Neural progenitor cell (in vitro differentiated cells): ENCODE measurements at regions not wholly inside any gene's neighbourhood (a gene's known extent, or its start where the extent isn't known, plus 50 kb on each side); places are given as distances from the start of the nearest gene placed in this dataset.

Experiments used
- DNase-seq: peaks from one replicate; pipeline ENCODE4 v3.0.0-alpha.2; 2016; ENCODE audit warnings: low spot score
- H2AFZ ChIP-seq: fragments of 200-600 bp; sonication (generic); replicated peaks from 2 replicates; pipeline ENCODE4 v1.6.1; 2016; ENCODE audit warnings: antibody characterized with exemption
- H3F3A ChIP-seq: fragments of 200-600 bp; sonication (generic); 2 replicates; pipeline ENCODE4 v1.6.1; 2016; ENCODE audit warnings: antibody characterized with exemption, low read depth
- H3K27ac ChIP-seq: fragments of 200-600 bp; sonication (generic); 2 replicates; pipeline ENCODE4 v1.5.1; 2016; ENCODE audit warnings: mild to moderate bottlenecking
- H3K27me3 ChIP-seq: fragments of 200-600 bp; sonication (generic); 2 replicates; pipeline ENCODE4 v1.6.1; 2016; ENCODE audit warnings: mild to moderate bottlenecking, moderate library complexity
- H3K36me3 ChIP-seq: fragments of 200-600 bp; sonication (generic); 2 replicates; pipeline ENCODE4 v1.5.1; 2016
- H3K4me1 ChIP-seq: fragments of 200-600 bp; sonication (generic); 2 replicates; pipeline ENCODE4 v1.6.1; 2016; ENCODE audit warnings: mixed run types
- H3K4me2 ChIP-seq: fragments of 200-600 bp; sonication (generic); 2 replicates; pipeline ENCODE4 v1.6.1; 2016
- H3K4me3 ChIP-seq: fragments of 200-600 bp; sonication (generic); 2 replicates; pipeline ENCODE4 v1.5.1; 2016
- H3K79me2 ChIP-seq: fragments of 200-600 bp; sonication (generic); 2 replicates; pipeline ENCODE4 v1.6.1; 2016; ENCODE audit warnings: low read depth
- H3K9ac ChIP-seq: fragments of 200-600 bp; sonication (generic); 2 replicates; pipeline ENCODE4 v1.6.1; 2016
- H3K9me3 ChIP-seq: fragments of 200-600 bp; sonication (generic); 2 replicates; pipeline ENCODE4 v1.5.1; 2016; ENCODE audit warnings: low read depth
- H4K20me1 ChIP-seq: fragments of 200-600 bp; sonication (generic); 2 replicates; pipeline ENCODE4 v1.6.1; 2016; ENCODE audit warnings: low read depth
- H3K27ac Mint-ChIP-seq: 3 replicates; pipeline ENCODE4 v1.8.0; 2021; ENCODE audit warnings: mixed read lengths
- H3K27me3 Mint-ChIP-seq: 2 replicates; pipeline ENCODE4 v1.8.0; 2022; ENCODE audit warnings: low read depth, mild to moderate bottlenecking, inconsistent platforms, moderate library complexity, mixed read lengths; ENCODE audit not compliant: insufficient read depth
- H3K36me3 Mint-ChIP-seq: 3 replicates; pipeline ENCODE4 v1.8.0; 2021; ENCODE audit warnings: mixed read lengths
- H3K4me1 Mint-ChIP-seq: 3 replicates; pipeline ENCODE4 v1.8.0; 2021; ENCODE audit warnings: mixed read lengths
- H3K4me3 Mint-ChIP-seq: 3 replicates; pipeline ENCODE4 v1.8.0; 2021; ENCODE audit warnings: mild to moderate bottlenecking, moderate library complexity, mixed read lengths
- H3K9me3 Mint-ChIP-seq: 3 replicates; pipeline ENCODE4 v1.8.0; 2020; ENCODE audit warnings: mixed read lengths
- CTCF ChIP-seq: fragments of 200-600 bp; sonication (generic); IDR thresholded peaks from 2 replicates; pipeline ENCODE4 v1.5.1; 2017; ENCODE audit warnings: antibody characterized with exemption, mild to moderate bottlenecking
- EZH2 ChIP-seq: fragments of 200-600 bp; sonication (generic); IDR thresholded peaks from 2 replicates; pipeline ENCODE4 v1.6.1; 2017; ENCODE audit warnings: antibody characterized with exemption, mild to moderate bottlenecking, moderate library complexity
- EZH2phosphoT487 ChIP-seq: fragments of 200-600 bp; sonication (generic); IDR thresholded peaks from 2 replicates; pipeline ENCODE4 v1.6.1; 2017; ENCODE audit warnings: antibody characterized with exemption

- H3K79me2 ChIP-seq, result no peaks in the 10 kb centered on the region
- H3K9me3 ChIP-seq, result no peaks in the 10 kb centered on the region
- no peaks in the 10 kb centered on the region for H3F3A ChIP-seq
- H3K27ac ChIP-seq, result no peak overlapping the region
- H3K4me1 ChIP-seq, result no peaks in the 10 kb centered on the region
- no peak overlapping the region for H3K4me3 Mint-ChIP-seq
- H3K4me2 ChIP-seq, result no peak overlapping the region
- TF ChIP-seq EZH2phosphoT487 (no peak), EZH2 (no peak), CTCF (no peak)
- no peaks in the 10 kb centered on the region for H3K36me3 ChIP-seq
- H2AFZ ChIP-seq, result no peak overlapping the region
- no peak for DNase-seq
- no peaks in the 10 kb centered on the region for H3K27me3 Mint-ChIP-seq
- no peaks in the 10 kb centered on the region for H3K27me3 ChIP-seq
- H4K20me1 ChIP-seq, result no peaks in the 10 kb centered on the region
- H3K9ac ChIP-seq, result no peak overlapping the region
- no peaks in the 10 kb centered on the region for H3K9me3 Mint-ChIP-seq
- H3K4me1 Mint-ChIP-seq, result no peaks in the 10 kb centered on the region
- no peak overlapping the region for H3K4me3 ChIP-seq
- no peak overlapping the region for H3K27ac Mint-ChIP-seq
- no peaks in the 10 kb centered on the region for H3K36me3 Mint-ChIP-seq
Measured at GRCh38 chr12:74971201-74971600, 238.4 kb downstream of the KCNC2 start.

- Histone ChIP-seq H3K36me3 (no peaks in the 10 kb centered on the region), H4K20me1 (no peaks in the 10 kb centered on the region), H3K9me3 (no peaks in the 10 kb centered on the region), H2AFZ (no peak overlapping the region), H3K4me1 (no peaks in the 10 kb centered on the region), H3K4me2 (no peak overlapping the region), H3K79me2 (no peaks in the 10 kb centered on the region), H3K27ac (no peak overlapping the region), H3K27me3 (no peaks in the 10 kb centered on the region), H3K4me3 (no peak overlapping the region), H3K9ac (no peak overlapping the region), H3F3A (no peaks in the 10 kb centered on the region)
- no peaks in the 10 kb centered on the region for H3K36me3 Mint-ChIP-seq
- H3K27ac Mint-ChIP-seq, result no peak overlapping the region
- TF ChIP-seq EZH2 (no peak), EZH2phosphoT487 (no peak), CTCF (no peak)
- H3K27me3 Mint-ChIP-seq, result no peaks in the 10 kb centered on the region
- H3K4me3 Mint-ChIP-seq, result no peak overlapping the region
- no peaks in the 10 kb centered on the region for H3K9me3 Mint-ChIP-seq
- peaks cover 11% of the 10 kb centered on the region for H3K4me1 Mint-ChIP-seq
- no peak for DNase-seq
Measured at GRCh38 chr12:74977832-74978481, 231.7 kb downstream of the KCNC2 start.

- Mint-ChIP-seq H3K4me3 (no peak overlapping the region), H3K4me1 (peaks cover 11% of the 10 kb centered on the region), H3K9me3 (no peaks in the 10 kb centered on the region), H3K27me3 (no peaks in the 10 kb centered on the region), H3K36me3 (no peaks in the 10 kb centered on the region), H3K27ac (no peak overlapping the region)
- Histone ChIP-seq H2AFZ (no peak overlapping the region), H3K27ac (no peak overlapping the region), H3K4me2 (no peak overlapping the region), H3K4me1 (no peaks in the 10 kb centered on the region), H3K27me3 (no peaks in the 10 kb centered on the region), H3K79me2 (no peaks in the 10 kb centered on the region), H3K9ac (no peak overlapping the region), H3K9me3 (no peaks in the 10 kb centered on the region), H3K36me3 (no peaks in the 10 kb centered on the region), H3K4me3 (no peak overlapping the region), H3F3A (no peaks in the 10 kb centered on the region), H4K20me1 (no peaks in the 10 kb centered on the region)
- DNase-seq, result no peak
- TF ChIP-seq EZH2 (no peak), CTCF (no peak), EZH2phosphoT487 (no peak)
Measured at GRCh38 chr12:74980510-74980909, 229.1 kb downstream of the KCNC2 start.
